ENCODE measurements at regions not wholly inside any gene's neighbourhood (a gene's known extent, or its start where the extent isn't known, plus 50 kb on each side); places are given as distances from the start of the nearest gene placed in this dataset.

GRCh38 chr5:143674469-143674786, 137.5 kb upstream of the HMHB1 start:
- TF ChIP-seq CTCF (IDR thresholded peaks at IDR 0.05) (no peak), POLR2A (IDR thresholded peaks at IDR 0.05) (no peak)
